ENCODE measurements at regions not wholly inside any gene's neighbourhood (a gene's known extent, or its start where the extent isn't known, plus 50 kb on each side); places are given as distances from the start of the nearest gene placed in this dataset.

DNA sequence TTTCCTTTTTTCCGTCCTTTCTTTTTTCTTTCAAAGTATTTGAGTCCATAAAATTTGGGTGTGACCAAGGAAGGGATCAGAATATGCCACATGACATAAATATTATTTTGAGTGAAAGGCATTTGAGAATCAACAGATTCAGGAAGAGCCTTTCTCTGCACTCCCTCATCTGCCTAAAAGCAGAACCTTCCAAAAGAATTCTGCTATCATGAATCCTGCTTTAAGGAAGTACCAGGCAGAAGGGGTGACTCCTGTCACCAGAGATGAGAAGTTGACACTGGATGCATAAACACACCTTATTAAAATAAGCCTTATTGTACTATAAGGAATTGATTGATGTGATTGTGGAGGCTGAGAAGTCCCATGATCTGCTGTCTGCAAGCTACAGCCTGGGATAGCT is 196.7 kb downstream of the SREK1 start:
- no peak overlapping the region for H3K27ac ChIP-seq (ENCODE audit: low read depth, low read length)
- Mint-ChIP-seq H3K4me3 (no peak overlapping the region), H3K27ac (no peak overlapping the region), H3K9me3 (peaks cover 0 to 2% (median 0%) of the 10 kb centered on the region in 8 donors), H3K27me3 (peaks cover 2 to 10% of the 10 kb centered on the region in 2 donors), H3K4me1 (no peaks in the 10 kb centered on the region), H3K36me3 (no peaks in the 10 kb centered on the region)
- no peak for DNase-seq
- CTCF ChIA-PET (ENCODE audit: partially characterized antibody) = no interaction called here
- no peaks in the 10 kb centered on the region for H3K27me3 ChIP-seq (ENCODE audit: insufficient read depth, low read length)
- H3K36me3 ChIP-seq (ENCODE audit: insufficient read depth, low read length) = no peaks in the 10 kb centered on the region
- POLR2A ChIA-PET (ENCODE audit: partially characterized antibody) = no interaction called here
- H3K9me3 ChIP-seq (ENCODE audit: control insufficient read depth in 1 of 2, low read length in 2 of 2) = no peaks in the 10 kb centered on the region
- intact Hi-C loops (cut with micrococcal nuclease) = no loop called here
- H3K4me3 ChIP-seq (ENCODE audit: low read length in 2 of 2) = no peak overlapping the region
- no peaks in the 10 kb centered on the region for H3K4me1 ChIP-seq (ENCODE audit: insufficient read depth, low read length)

DNA sequence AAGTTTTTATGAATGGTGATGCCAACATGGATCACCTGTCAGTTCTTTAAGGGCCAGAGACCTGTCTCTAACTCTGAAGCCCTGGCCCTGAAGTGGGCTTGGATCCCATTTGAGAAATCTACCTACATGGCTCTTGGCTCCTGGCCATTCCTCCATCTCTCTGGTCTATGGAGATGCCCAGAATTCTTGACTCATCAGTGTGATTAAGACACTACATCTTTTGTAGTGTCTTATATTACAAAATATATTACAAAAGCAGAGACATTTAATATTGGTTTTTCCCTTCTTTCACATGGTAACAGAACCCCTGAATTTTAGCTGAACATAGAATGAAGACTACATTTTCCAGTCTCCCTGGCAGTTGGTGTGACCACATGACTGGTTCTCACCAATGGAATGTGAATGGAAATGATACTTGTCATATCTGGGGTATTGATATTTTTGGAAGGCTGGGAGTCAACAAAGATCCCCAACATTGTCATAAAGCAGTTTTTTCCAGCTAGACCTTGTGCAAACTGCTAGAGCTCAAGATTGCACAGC is 198.3 kb downstream of the SREK1 start:
- Mint-ChIP-seq H3K27me3 (peaks cover 2 to 5% of the 10 kb centered on the region in 2 donors), H3K4me3 (no peak overlapping the region), H3K36me3 (no peaks in the 10 kb centered on the region), H3K9me3 (peaks cover 0 to 2% (median 0%) of the 10 kb centered on the region in 8 donors), H3K4me1 (no peaks in the 10 kb centered on the region), H3K27ac (no peak overlapping the region)
- Histone ChIP-seq H3K4me3 (ENCODE audit: low read length in 2 of 2) (no peak overlapping the region), H3K36me3 (ENCODE audit: insufficient read depth, low read length) (no peaks in the 10 kb centered on the region), H3K27me3 (ENCODE audit: insufficient read depth, low read length) (no peaks in the 10 kb centered on the region), H3K4me1 (ENCODE audit: insufficient read depth, low read length) (no peaks in the 10 kb centered on the region), H3K9me3 (ENCODE audit: control insufficient read depth in 1 of 2, low read length in 2 of 2) (no peaks in the 10 kb centered on the region), H3K27ac (ENCODE audit: low read depth, low read length) (no peak overlapping the region)
- no peak for DNase-seq
- ChIA-PET CTCF (ENCODE audit: partially characterized antibody) (interaction anchor here (1.0 to 1.5 kb wide), 3 partner anchors 17 to 36 kb away, joined by 3 to 5 read pairs (median 3); no protein-coding TSS in a partner anchor), POLR2A (ENCODE audit: partially characterized antibody) (no interaction called here)
- intact Hi-C loops (cut with micrococcal nuclease) = no loop called here

DNA sequence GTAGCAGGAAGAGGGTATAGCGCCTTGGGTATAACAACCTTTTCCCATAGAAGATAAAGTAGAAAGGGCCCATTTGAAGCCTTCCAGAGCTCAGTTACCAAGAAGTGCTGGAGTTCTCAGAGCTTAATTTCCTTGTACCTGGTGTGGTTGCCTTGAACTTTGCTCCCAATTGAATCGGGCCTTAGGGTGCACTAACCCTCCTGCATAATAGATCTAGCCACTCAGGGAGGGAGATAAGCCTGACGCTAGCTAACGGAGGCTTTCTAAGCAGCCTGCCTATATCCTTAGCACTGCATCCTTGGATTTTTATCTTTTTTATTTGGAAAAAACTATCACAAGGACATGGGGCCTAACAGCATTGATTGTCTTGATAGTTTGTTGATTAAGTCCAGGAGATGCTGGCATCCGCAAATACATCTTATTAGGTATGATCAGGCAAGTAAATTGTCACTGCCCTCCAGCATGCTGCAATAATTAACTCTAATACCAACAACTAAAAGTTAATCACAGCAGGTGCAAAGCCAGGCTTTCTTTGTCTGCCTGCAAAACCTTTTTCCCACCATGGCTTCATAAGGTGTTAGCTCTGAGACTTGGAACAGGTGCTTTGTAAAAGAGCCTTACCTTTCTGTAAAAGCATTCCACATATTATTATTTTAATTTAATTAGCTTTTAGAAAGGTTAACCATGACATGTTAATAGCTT is 199.4 kb downstream of the SREK1 start:
- Histone ChIP-seq H3K36me3 (ENCODE audit: insufficient read depth, low read length) (no peaks in the 10 kb centered on the region), H3K4me1 (ENCODE audit: insufficient read depth, low read length) (no peaks in the 10 kb centered on the region), H3K9me3 (ENCODE audit: control insufficient read depth in 1 of 2, low read length in 2 of 2) (no peaks in the 10 kb centered on the region), H3K27me3 (ENCODE audit: insufficient read depth, low read length) (no peaks in the 10 kb centered on the region), H3K4me3 (ENCODE audit: low read length in 2 of 2) (no peak overlapping the region), H3K27ac (ENCODE audit: low read depth, low read length) (no peak overlapping the region)
- Mint-ChIP-seq H3K4me1 (no peaks in the 10 kb centered on the region), H3K9me3 (peaks cover 0 to 2% (median 0%) of the 10 kb centered on the region in 8 donors), H3K36me3 (no peaks in the 10 kb centered on the region), H3K27me3 (peaks cover 0 to 7% of the 10 kb centered on the region in 2 donors), H3K27ac (no peak overlapping the region), H3K4me3 (no peak overlapping the region)
- POLR2A ChIA-PET (ENCODE audit: partially characterized antibody) = no interaction called here
- intact Hi-C loops (cut with micrococcal nuclease) = no loop called here
- CTCF ChIA-PET (ENCODE audit: partially characterized antibody) = interaction anchor here (1.0 to 1.5 kb wide), 3 partner anchors 16 to 37 kb away, joined by 3 to 5 read pairs (median 3); no protein-coding TSS in a partner anchor
- DNase-seq = no peak

DNA sequence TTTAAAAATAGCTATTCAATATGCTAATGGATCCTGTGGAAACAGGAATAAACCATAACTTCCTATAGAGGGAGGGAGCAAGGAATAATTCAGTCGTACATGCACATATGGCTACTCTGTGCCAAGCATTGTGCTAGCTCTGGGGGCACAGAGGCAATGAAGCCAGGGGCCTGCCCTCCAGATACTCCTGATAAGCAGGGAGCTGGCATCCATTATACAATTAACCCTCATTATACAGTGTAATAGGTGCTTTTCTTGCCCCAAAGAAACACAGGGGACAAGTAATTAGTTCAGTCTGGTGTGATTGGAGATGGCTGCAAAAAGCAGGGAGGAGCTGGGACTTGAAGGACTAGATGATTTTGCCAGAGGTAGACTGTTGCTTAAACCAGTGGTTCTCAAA is 200.4 kb downstream of the SREK1 start:
- peaks cover 0 to 7% of the 10 kb centered on the region in 2 donors for H3K27me3 Mint-ChIP-seq
- ChIA-PET CTCF (ENCODE audit: partially characterized antibody) (no interaction called here), POLR2A (ENCODE audit: partially characterized antibody) (no interaction called here)
- H3K4me1 Mint-ChIP-seq = no peaks in the 10 kb centered on the region
- no peaks in the 10 kb centered on the region for H3K9me3 ChIP-seq (ENCODE audit: control insufficient read depth in 1 of 2, low read length in 2 of 2)
- no peaks in the 10 kb centered on the region for H3K36me3 Mint-ChIP-seq
- no peaks in the 10 kb centered on the region for H3K4me1 ChIP-seq (ENCODE audit: insufficient read depth, low read length)
- no peaks in the 10 kb centered on the region for H3K27me3 ChIP-seq (ENCODE audit: insufficient read depth, low read length)
- H3K27ac Mint-ChIP-seq = no peak overlapping the region
- peaks cover 0 to 2% (median 0%) of the 10 kb centered on the region in 8 donors for H3K9me3 Mint-ChIP-seq
- intact Hi-C loops (cut with micrococcal nuclease) = no loop called here
- DNase-seq = no peak
- no peak overlapping the region for H3K4me3 Mint-ChIP-seq
- H3K36me3 ChIP-seq (ENCODE audit: insufficient read depth, low read length) = no peaks in the 10 kb centered on the region
- H3K27ac ChIP-seq (ENCODE audit: low read depth, low read length) = no peak overlapping the region
- no peak overlapping the region for H3K4me3 ChIP-seq (ENCODE audit: low read length in 2 of 2)

DNA sequence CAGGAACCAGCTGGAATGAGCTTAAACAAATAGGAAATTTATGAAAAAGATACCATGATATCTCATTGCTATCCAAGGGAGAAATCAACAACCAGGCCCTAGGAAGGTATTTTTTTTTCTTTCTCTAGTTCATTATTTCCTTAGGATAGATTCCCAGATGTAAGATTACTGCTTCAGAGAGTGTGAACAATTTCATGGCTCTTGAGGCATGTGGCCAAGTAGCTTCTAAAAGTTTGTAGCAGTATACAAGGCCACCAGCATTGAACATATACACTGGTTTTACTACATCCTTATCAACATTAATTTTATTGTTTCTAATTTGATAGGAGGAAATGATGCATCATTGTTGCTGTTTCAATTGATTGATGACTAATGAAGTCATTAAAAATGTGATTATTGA is 201.2 kb downstream of the SREK1 start:
- peaks cover 0 to 2% (median 0%) of the 10 kb centered on the region in 8 donors for H3K9me3 Mint-ChIP-seq
- CTCF ChIA-PET (ENCODE audit: partially characterized antibody) = interaction anchor here (1.0 kb wide), 1 partner anchor 16 kb away, joined by 3 read pairs; no protein-coding TSS in a partner anchor

DNA sequence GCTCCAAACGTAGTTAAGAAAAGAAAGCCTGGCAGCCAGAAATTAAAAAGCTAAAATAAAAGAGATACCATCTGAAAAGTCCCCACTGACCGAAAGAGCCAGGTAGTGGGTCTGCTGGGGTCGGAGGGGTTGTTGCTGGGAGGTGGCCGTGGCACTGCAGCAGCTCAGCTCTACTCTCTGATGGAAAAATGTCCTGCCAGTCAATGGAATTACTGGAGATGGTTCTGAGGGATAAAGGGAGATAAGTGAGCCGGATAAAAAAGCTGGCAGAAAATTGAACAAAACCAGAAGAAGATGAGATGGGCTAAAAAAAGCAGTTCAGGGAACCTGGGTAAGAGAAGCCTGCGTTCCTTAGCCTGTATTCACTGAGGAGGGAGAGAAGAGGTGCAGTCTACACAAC is 202.8 kb downstream of the SREK1 start:
- Mint-ChIP-seq H3K27ac (no peak overlapping the region), H3K4me3 (no peak overlapping the region), H3K4me1 (no peaks in the 10 kb centered on the region), H3K27me3 (peaks cover 2 to 10% of the 10 kb centered on the region in 2 donors), H3K36me3 (no peaks in the 10 kb centered on the region), H3K9me3 (peaks cover 0 to 2% (median 0%) of the 10 kb centered on the region in 8 donors)
- intact Hi-C loops (cut with micrococcal nuclease) = no loop called here
- ChIA-PET POLR2A (ENCODE audit: partially characterized antibody) (no interaction called here), CTCF (ENCODE audit: partially characterized antibody) (interaction anchor here (1.6 kb wide), 1 partner anchor 39 kb away, joined by 3 read pairs; no protein-coding TSS in a partner anchor)
- no peaks in the 10 kb centered on the region for H3K36me3 ChIP-seq (ENCODE audit: insufficient read depth, low read length)
- H3K4me3 ChIP-seq (ENCODE audit: low read length in 2 of 2) = no peak overlapping the region
- DNase-seq = no peak
- no peaks in the 10 kb centered on the region for H3K4me1 ChIP-seq (ENCODE audit: insufficient read depth, low read length)
- H3K27me3 ChIP-seq (ENCODE audit: insufficient read depth, low read length) = no peaks in the 10 kb centered on the region
- no peak overlapping the region for H3K27ac ChIP-seq (ENCODE audit: low read depth, low read length)
- no peaks in the 10 kb centered on the region for H3K9me3 ChIP-seq (ENCODE audit: control insufficient read depth in 1 of 2, low read length in 2 of 2)

More for the DNA sequence above, 201.2 kb downstream of the SREK1 start:
- Histone ChIP-seq H3K4me3 (ENCODE audit: low read length in 2 of 2) (no peak overlapping the region), H3K27ac (ENCODE audit: low read depth, low read length) (no peak overlapping the region), H3K4me1 (ENCODE audit: insufficient read depth, low read length) (no peaks in the 10 kb centered on the region), H3K9me3 (ENCODE audit: control insufficient read depth in 1 of 2, low read length in 2 of 2) (no peaks in the 10 kb centered on the region), H3K36me3 (ENCODE audit: insufficient read depth, low read length) (no peaks in the 10 kb centered on the region), H3K27me3 (ENCODE audit: insufficient read depth, low read length) (no peaks in the 10 kb centered on the region)
- Mint-ChIP-seq H3K27ac (no peak overlapping the region), H3K36me3 (no peaks in the 10 kb centered on the region), H3K27me3 (peaks cover 0 to 7% of the 10 kb centered on the region in 2 donors), H3K4me1 (no peaks in the 10 kb centered on the region), H3K4me3 (no peak overlapping the region)
- POLR2A ChIA-PET (ENCODE audit: partially characterized antibody) = no interaction called here
- intact Hi-C loops (cut with micrococcal nuclease) = no loop called here
- DNase-seq = no peak

DNA sequence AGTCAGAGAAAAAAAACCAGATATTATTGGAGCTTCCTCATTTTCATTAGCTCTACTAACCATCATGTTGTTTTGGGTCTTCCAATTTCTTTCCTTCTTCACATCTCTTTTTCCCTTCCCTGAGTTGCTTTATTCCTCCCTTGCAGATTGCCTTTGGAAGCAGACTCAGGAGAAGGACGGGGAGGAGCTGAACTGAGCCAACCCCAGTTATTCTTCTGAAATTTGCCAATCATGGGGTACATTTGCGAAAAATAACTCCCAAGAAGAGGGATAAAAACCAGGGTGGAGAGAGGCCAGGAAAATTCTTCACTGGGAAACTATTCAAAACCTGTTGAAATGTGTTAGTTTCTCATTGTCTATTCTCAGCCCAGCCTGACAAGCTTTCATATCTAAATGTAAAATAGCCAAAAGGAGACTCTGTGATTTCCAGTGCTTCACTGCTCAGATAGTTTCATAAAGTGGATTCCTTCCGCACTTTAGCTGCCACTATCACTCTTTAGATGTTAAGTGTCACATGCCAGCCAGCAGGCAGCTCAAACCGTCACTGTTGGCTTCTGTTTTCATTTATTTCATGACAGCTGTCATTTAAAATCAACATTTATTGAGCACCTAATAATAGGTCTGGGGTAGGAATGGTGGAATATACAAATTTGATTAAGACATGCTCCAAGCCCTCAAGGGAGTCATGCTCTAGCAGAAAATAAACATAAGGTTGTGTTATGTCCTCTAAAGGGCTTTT is 204.5 kb downstream of the SREK1 start:
- no peaks in the 10 kb centered on the region for H3K27me3 ChIP-seq (ENCODE audit: insufficient read depth, low read length)
- POLR2A ChIA-PET (ENCODE audit: partially characterized antibody) = no interaction called here
- H3K9me3 ChIP-seq (ENCODE audit: control insufficient read depth in 1 of 2, low read length in 2 of 2) = no peaks in the 10 kb centered on the region
- H3K36me3 ChIP-seq (ENCODE audit: insufficient read depth, low read length) = no peaks in the 10 kb centered on the region
- Mint-ChIP-seq H3K4me1 (no peaks in the 10 kb centered on the region), H3K36me3 (no peaks in the 10 kb centered on the region), H3K4me3 (no peak overlapping the region), H3K9me3 (peaks cover 0 to 2% (median 0%) of the 10 kb centered on the region in 8 donors), H3K27me3 (peaks cover 5 to 10% of the 10 kb centered on the region in 2 donors), H3K27ac (no peak overlapping the region)
- intact Hi-C loops (cut with micrococcal nuclease) = no loop called here
- H3K27ac ChIP-seq (ENCODE audit: low read depth, low read length) = no peak overlapping the region
- no peak for DNase-seq
- no peak overlapping the region for H3K4me3 ChIP-seq (ENCODE audit: low read length in 2 of 2)
- no peaks in the 10 kb centered on the region for H3K4me1 ChIP-seq (ENCODE audit: insufficient read depth, low read length)
- CTCF ChIA-PET (ENCODE audit: partially characterized antibody) = interaction anchor here (1.2 kb wide), 1 partner anchor 42 kb away, joined by 6 read pairs; no protein-coding TSS in a partner anchor

Data from CD4-positive, alpha-beta memory T cell (primary cell).